ENCODE measurements at regions not wholly inside any gene's neighbourhood (a gene's known extent, or its start where the extent isn't known, plus 50 kb on each side); places are given as distances from the start of the nearest gene placed in this dataset.

GRCh38 chr2:187208199-187208785 lies 239.8 kb downstream of the CALCRL start:
- TF ChIP-seq CTCF (conservative IDR thresholded peaks at IDR 0.05) (no peak), ZFX (IDR thresholded peaks at IDR 0.05) (no peak)
